NCI-H2171 (cell line): ENCODE measurements at regions not wholly inside any gene's neighbourhood (a gene's known extent, or its start where the extent isn't known, plus 50 kb on each side); places are given as distances from the start of the nearest gene placed in this dataset.

Experiments used
- DNase-seq: peaks from one replicate; lab custom pipeline; 2025; lab: John Stamatoyannopoulos, UW

DNA sequence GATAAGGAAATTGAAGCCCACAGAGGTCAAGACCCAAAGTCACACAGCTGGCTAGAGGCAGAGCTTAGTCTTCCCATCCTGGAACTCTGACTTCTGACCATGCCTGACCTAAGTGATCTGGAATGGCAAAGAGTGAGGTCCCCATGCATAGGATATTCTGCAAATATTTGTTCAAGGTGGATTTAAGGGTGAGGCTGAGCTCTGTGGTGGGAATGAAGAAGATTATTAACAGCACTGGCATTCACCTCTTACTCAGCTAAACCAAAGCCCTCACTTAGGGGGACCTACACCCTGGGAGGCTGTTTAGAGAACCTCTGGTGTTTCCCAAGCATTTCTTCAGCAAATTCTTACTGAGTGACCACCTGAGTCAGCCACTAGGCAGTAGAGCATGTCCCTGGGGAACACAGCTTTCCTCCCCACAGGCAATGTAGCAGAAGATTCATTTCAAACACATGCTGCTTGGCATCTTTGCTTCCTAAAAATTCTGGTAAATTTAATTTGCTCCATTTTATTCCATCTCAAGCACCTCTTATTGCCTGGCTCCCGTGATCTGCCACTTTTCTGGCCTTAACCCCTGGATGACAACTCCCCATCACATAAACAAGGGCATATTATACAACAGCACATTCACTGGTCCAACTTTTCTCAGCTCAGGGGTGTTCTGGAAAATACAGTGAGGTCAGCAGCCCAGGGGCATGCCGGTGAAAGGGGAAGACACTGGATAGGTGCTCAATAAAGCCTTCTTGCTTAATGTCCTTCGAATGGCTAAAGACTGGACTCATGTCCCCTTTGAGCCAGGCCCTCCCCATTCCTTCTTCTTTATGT is 176.0 kb downstream of the ABHD5 start:
- no peak for DNase-seq

DNA sequence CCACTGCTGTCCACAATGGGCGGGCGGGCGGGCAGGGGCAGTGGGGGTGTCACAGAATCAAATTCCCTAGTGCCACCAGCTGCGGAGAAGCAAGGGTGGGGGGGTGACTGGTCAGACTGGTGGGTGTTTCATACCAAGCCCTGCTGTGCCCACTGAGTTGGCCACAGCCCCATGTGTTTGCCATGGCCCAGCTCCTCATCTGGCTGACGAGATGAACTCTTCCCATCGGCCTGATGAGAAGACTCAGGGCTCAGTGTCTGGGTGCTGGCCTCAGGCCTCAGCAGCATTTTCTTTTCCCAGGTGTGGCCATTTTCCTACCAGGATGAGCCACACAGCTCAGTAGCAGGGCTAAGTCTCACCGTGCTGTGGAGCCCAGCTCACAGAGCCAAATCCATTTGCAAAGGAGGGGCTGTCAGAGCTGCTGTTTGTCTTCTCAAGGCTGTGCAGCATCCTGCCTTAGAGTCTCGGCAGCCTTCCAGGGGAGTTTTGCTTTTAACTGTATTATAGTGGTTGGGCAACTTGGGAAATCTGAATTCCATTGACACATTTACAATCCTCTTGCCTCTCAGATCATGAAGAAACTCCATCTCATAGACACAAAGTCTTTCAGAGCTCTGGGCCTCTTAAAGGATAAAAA is 176.8 kb downstream of the ABHD5 start:
- DNase-seq, result no peak

DNA sequence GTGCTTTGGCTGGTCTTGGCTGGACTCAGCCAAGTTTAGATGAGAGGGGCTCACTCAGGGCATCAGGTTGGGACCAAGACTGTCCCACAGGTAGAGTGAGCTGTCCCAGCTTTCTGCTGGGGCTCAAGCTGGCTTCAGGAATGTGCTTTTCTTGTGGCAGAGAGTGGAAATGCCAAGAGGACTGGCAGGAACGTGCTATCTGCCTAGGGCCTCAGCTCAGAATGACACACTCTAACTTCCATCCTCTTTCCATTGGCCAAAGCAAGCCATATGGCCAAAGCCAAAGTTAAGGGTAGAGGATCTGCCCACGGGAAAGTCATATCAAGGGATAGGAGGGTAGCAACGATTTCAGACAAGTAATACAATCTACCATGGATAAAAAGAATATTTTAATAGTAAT is 178.8 kb downstream of the ABHD5 start:
- no peak for DNase-seq

DNA sequence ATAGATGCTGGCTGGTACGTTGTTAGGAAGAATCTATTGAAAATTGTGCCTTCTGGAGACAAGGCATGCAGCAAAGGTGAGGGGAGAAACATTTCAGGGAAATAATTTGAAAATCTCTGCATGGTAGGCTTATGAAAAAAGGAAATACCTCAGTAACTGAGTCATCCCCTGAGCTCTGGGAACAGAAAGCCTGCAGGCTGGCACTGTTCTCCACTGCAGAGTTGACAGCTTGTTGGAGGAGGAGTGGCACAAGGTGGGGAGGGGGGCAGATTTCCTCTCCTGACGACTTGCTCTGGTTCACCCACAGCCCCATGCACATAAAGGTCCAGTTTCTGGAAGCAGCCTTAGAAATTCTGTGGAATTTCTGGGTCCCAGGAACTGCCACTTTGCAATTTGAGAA is 179.4 kb downstream of the ABHD5 start:
- DNase-seq, result no peak

DNA sequence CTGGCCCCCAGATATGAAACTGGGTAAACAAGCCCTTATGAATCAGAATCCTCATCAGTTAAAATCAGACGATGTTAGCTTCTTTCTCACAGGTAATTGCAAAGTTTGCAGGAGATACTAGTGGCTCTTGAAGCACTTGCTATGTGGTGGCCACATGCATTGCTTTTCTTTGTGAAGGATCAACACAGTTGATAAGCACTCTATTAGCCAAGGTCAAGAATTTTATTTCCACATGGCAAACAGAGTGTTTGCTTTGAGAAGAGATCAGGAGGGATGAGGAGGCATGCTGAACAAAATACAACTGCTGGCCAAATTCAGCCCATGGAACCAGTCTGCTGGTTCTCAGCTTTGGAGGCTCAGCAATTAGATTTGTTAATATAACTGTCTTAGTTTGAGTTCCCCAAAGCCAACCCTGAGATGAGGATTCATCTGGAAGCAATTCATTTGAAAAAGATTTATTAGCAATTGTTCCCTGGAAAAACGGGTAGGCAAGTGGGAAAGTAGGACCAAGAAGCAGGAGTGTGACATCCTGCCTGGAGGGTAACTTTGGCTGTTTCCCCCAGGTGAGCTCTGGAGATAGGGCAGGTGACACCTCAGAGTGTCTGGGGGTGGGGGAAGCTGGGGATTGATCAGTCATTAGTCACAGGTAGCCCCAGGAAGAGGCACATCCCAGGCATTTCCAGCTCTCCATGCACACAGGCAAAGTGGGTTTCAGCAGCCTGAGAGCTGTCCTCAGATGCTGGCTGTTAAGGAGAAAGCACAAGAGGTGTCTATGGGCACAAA is 180.3 kb downstream of the ABHD5 start:
- DNase-seq, result no peak

DNA sequence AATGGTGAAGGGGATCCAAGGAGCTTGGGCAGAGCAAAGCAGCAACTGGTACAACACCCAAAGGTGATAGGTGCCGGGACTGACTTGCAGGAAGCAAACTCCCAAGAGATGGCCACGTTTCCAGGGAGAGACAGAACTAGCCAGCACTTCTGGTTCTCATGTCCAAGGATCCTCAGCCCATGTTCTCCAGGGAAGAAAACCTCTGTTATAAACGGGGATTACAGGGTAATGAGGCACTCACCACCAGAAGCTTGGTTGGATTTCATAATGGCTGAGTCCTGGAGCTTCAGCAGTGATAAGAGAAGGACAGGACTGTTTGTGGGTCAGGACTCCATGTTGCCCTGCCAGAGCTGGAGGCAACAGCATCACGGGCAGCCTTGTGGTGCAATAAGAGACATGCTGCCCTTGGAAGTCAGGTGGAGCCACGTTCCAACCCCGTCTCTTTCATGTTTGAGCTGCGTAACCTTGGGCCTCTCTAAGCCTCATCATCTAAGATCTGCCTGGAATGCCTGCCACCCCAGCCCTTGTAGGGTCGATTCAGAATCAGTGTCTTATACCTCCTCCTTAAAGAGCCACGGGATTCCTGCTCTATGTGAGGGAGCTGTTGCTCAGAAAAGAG is 181.0 kb downstream of the ABHD5 start:
- DNase-seq, result no peak

DNA sequence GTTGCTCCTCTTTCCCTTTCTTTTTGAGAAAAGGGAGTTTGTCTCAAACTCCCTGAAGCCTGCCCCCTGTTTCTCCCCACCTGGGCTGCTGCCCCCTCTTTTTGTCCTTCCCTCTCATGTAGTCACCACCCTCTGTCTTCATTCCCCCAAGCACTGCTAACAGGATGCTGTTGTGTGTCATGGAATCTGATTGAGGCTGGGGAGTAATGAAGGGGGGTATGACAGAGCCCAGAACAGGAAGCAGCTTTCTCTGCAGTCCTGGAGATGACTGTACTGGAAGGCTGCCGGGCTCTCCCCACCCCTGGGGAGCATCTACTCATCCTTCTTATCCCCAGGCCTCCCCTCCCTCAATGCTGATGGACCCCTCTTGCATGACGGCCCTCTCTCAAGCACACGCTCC is 181.6 kb downstream of the ABHD5 start:
- no peak for DNase-seq

DNA sequence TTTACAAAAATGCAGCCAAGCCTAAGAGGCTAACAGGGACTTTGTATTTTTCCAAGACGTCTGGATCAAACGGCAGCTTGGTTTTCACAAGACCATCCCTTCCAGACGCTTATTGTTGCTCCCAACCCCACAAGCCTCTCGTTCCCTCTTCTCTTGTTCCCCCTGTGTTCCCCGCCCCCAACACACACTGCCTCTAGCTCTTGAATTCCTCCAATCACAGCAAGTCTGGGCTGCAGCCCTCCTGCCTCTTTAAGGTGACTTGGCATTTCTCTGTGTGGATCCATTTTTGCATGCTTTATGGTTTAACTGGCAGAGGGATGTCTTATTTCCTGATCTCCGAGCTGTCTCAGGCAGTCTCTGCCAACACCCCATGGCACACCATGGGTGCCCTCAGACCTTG is 182.2 kb downstream of the ABHD5 start:
- no peak for DNase-seq

DNA sequence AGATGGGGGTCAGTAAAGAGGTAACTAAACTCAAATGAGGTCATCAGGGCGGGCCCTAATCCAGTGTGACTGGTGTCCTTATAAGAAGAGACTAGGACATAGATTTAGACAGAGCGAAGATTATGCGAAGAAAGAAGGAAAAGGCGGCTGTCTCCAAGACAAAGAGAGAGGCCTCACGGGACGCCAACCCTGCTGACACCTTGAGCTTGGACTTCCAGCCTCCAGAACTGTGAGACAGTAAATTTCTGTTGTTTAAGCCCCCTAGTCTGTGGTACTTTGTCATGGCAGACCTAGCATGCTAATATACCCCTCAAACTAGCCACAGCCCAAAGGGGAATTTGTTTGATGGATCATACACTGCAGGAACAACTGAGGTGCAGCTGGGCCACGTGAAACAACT is 183.0 kb downstream of the ABHD5 start:
- no peak for DNase-seq

DNA sequence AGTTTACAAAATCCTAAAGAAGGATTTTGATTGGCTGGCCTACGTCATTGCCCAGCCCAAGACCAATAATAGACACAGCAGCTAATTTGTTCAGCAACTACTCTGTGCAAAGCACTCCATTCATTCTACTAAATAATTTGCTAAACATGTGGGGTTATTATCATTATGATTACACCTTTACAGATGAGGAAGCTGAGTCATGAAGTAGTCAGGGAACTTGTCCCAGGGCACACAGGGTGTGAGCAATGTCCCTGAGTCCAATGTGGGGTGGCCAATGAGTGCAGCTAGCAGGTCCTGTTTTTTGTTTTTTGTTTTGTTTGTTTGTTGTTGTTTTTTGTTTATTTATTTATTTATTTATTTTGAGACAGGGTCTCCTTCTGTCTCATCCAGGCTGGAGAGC is 183.6 kb downstream of the ABHD5 start:
- DNase-seq, result no peak

DNA sequence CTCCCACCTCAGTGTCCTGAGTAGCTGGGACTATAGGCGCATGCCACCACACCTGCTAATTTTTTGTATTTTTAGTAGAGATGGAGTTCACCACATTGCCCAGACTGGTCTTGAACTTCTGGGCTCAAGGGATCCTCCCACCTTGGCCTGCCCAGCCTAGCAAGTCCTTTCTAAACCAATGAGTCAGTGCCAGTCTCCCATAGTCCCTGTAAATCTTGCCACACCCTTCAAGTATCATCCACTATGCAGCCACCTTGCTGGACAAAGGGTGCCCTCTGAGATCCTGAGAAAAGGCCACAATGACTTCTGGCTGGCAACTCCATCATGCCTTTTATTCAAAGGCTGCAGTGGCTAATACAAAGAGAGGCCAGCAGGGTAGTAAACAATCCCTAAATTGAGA is 184.0 kb downstream of the ABHD5 start:
- no peak for DNase-seq

DNA sequence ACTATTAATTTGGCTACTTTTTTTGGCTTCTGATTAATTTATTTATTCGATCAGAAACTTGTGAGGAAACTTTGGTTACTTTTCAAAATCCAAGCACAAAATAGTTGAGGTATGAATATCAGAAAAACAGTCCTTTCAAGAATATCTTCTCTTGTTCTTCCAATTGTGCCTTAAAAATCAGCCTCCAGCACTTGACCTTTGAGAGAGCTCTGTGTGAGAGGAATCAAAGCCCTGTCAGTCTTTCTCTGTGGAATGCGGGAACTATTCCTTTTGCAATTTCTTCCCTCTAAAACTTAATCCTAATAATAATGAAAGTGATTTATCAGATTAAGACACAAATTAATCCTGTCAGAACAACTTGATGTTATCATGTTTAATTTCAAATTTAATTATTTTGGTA is 185.9 kb downstream of the ABHD5 start:
- DNase-seq, result no peak

DNA sequence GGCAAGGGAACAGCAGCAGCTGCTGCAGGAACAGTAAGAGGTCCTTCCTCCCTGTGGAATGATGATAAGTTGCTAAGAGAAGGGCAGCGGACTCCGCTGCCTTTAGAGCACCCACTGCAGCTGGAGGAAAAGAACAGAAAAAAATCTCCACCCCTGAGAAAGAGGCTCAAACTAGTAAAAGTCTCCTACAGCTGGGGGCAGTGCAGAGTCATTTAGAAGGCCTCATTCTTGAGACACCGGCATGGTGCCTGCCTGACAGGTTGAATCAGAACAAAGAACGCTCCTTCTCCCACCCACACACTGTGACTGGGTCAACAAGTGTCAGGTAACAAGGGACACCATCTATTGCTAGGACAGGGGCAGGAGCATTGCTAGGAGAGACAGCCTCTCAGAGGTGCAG is 188.4 kb downstream of the ABHD5 start:
- no peak for DNase-seq

DNA sequence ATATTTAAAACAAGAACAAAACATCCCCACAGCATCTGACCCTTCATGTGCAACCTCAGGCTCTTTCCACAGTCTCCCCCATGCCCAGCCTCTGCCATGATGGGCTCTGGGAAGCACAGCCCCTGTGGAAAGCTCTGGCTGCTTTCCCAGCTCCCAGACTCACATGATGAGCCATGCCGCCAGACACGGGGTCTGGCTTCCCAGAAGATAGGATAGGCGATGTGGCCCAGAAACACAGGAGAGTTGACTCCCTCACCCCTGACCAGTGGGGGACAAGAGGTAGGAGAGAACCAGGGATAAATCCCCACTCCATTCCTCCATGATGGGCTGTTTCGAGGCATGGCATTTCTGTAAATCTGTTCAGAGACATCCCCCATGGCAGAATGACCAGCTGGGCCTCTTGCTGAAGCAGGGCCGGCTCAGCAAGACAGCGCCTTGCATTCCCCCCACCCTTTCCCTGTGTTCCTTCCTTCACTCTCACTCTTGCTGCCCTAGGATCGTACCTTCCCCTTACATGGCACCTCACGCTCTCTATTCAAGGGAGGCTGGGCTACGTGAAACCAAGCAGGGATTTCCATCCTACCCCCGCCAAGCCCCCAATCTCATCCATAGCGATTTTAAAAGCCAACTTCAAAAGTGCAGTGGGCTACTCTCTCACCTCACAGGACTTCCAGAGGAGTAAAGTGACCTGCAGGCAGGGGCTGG is 192.4 kb downstream of the ABHD5 start:
- no peak for DNase-seq

DNA sequence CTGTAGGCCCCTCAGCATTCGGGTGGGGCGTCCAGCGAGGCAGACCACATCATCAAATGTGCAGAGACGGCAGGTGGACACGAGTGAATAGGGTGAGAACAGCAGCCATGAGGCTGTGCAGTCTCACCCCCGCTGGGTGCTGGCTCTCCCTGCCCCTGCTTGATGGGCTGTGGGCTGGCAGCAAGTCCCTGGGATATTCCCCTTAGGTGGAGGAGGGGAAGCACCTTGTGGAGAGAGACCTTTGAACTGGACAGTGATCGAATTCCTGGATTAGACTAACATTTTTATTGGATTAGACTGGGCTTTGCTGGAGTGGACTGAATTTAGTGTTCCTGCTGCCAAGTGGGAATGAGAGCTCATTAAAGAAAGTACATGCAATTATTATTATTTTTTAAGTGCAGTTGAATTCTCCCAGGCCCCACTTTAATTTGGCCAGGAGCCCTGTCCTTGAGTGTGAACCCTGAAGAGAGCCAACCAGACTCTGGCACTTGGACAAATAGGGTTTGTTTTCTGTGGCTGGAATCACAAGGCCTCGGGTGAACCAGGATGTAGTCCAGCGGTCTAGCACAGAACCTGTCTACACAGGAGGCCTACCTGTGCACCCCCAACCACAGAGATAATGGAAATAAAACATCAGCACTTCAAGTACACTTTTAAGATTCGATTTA is 193.1 kb downstream of the ABHD5 start:
- DNase-seq, result no peak

DNA sequence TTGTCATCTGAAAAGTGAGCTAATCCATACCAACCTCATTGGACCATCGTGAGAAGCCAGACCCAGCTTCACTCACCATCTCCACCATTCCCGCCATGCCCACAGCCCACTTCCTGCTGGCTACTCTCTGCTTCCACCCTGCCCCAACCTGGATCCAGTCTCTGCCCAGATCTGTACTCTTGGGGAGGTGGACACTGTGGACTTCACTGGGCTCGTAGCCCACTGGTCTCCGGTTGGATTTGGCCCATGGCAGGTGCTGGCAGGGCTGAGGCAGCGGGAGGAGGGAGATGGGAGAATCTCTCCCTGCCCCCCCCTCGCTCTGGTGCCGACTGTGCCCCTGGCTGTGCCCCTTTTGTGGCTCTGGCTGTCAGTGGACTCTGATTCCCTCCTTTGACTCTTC is 193.8 kb downstream of the ABHD5 start:
- DNase-seq, result no peak

DNA sequence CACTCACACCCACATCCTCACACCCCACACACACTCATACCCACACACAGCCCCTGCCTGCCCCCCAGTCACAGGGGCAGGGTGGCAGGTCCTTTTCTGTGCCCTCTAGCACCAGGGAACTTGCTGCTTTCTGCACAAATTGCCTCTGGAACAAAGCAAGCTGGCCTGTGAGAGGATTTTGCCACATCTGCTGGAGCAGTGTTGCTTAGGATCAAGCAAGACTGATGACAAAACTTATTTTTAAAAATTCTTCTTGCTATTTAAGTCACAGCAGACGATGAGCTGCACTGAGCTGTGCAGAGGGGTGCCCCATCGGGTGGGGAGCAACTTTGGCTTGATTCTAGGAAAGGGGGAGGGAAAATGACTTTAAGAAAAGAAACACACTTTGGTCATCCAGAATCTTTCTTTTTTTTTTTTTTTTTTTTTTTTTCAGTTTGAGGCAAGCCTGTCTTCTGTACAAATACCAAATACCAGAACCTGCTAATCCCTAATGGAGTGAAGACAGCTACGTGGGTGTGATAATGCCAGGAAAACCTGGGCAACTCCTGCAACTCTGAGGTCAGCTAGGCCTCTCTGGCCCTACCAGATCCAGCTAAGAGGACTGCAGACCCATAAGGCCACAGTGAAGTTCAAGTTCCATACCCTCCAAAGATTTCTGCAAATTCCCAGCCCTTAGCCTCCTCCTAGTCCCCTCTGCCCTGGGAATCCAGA is 195.3 kb downstream of the ABHD5 start:
- DNase-seq, result no peak

DNA sequence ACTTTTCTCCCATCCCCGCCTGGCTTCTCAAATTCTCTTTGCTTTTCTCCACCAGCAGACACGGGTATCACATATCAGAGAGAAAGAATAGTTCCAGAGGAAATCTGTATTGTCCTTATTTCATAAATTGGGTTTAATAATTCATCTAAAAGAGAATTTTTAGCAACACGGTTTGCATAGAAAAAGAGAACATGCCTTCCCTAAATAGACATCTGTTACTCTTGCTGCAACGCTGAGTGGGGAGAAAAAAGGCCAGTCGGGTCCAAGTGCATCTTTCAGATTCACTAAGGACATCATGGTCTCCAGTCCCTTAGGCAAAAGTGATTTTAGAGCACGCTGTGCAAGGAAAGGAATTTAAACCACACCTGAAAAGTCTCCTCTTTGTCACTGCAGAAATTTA is 201.3 kb downstream of the ABHD5 start:
- DNase-seq, result no peak

DNA sequence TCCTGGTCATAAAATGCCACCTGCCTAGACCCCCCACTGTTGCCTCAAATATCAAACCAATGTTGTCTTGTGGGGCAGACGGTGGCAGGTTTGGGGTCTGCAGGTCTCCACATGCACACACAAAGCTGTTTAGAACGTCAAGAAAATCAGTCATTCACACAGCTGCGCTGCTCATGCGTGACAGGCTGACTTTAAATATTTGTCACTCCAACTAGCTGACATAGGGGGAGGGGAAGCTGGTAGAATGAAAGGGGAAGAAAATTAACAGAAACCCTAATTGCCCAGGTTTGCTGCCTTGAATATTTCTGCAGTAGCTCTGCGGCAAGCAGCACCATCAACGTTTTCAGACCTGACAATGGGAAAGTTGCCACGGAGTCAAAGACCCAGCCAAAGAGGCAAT is 201.8 kb downstream of the ABHD5 start:
- peak; percentile 9 for DNase-seq

DNA sequence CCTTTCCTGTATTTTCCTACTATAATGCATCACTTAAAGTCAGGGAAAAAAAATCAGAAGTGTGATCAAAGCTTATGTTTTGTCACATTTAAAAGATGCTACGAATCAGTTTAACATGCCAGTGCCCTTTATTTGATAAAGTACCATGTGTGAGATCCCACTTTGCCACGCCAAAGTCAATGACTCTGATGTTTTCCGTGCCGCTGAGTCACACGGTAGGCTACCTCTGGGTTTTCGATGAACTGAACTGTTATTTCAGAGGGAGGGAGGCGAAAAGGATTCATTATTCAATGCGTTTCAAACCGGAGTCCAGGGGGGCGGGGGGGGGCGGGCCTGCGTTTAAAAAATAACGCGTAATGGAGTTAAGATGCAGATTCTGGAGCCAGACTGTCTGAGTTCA is 203.0 kb downstream of the ABHD5 start:
- DNase-seq, result no peak
